Activated T-cell treated with anti-CD3 and anti-CD28 coated beads for 48 hours (primary cell): ENCODE measurements at regions not wholly inside any gene's neighbourhood (a gene's known extent, or its start where the extent isn't known, plus 50 kb on each side); places are given as distances from the start of the nearest gene placed in this dataset.
"Not testable (repeated sequence)": the region's sequence is repeated elsewhere in the genome, so short reads cannot be mapped to it uniquely, and the experiment has no call there.

ENCODE experiments used
- DNase-seq: peaks from one replicate; pipeline ENCODE4 v3.0.0-alpha.2; 2020; ENCODE audit warnings: low read depth

- DNase-seq = no peak
These were observed 1836.4 kb upstream of the AGA start for GRCh38 chr4:179278647-179279046.

- DNase-seq = no peak
These were observed 1843.5 kb upstream of the AGA start for GRCh38 chr4:179285696-179286095.

GRCh38 chr4:179291657-179292056, 1849.4 kb upstream of the AGA start:
- DNase-seq = no peak

GRCh38 chr4:179292468-179292867, 1850.2 kb upstream of the AGA start:
- no peak for DNase-seq

GRCh38 chr4:179307297-179308136, 1865.3 kb upstream of the AGA start:
- no peak for DNase-seq

GRCh38 chr4:179313823-179314222, 1871.6 kb upstream of the AGA start:
- no peak for DNase-seq

GRCh38 chr4:179325181-179325580, 1882.9 kb upstream of the AGA start:
- no peak for DNase-seq

GRCh38 chr4:179328627-179329026, 1886.4 kb upstream of the AGA start:
- DNase-seq = no peak

GRCh38 chr4:179331362-179331761, 1889.1 kb upstream of the AGA start:
- DNase-seq = no peak

GRCh38 chr4:179344861-179345260, 1902.6 kb upstream of the AGA start:
- DNase-seq = no peak

- DNase-seq = no peak
These were observed 1910.0 kb upstream of the AGA start for GRCh38 chr4:179352221-179352620.

- DNase-seq = no peak
These were observed 1911.5 kb upstream of the AGA start for GRCh38 chr4:179353786-179354185.

GRCh38 chr4:179361978-179362486, 1919.8 kb upstream of the AGA start:
- DNase-seq = no peak

GRCh38 chr4:179365932-179366331, 1923.7 kb upstream of the AGA start:
- not testable (repeated sequence) for DNase-seq

GRCh38 chr4:179372242-179372641, 1930.0 kb upstream of the AGA start:
- DNase-seq = no peak

GRCh38 chr4:179372746-179373145, 1930.5 kb upstream of the AGA start:
- DNase-seq = no peak

- not testable (repeated sequence) for DNase-seq
These were observed 1936.6 kb upstream of the AGA start for GRCh38 chr4:179378847-179379246.

GRCh38 chr4:179392787-179393186, 1950.5 kb upstream of the AGA start:
- no peak for DNase-seq

- DNase-seq = no peak
These were observed 1956.2 kb upstream of the AGA start for GRCh38 chr4:179398414-179398813.

GRCh38 chr4:179399054-179399782, 1957.0 kb upstream of the AGA start:
- DNase-seq = no peak

- DNase-seq = no peak
These were observed 1973.0 kb upstream of the AGA start for GRCh38 chr4:179415037-179415846.

- DNase-seq = no peak
These were observed 1973.6 kb upstream of the AGA start for GRCh38 chr4:179415847-179416223.
